GM23338 (cell line): ENCODE measurements at regions not wholly inside any gene's neighbourhood (a gene's known extent, or its start where the extent isn't known, plus 50 kb on each side); places are given as distances from the start of the nearest gene placed in this dataset.

ENCODE experiments used
- ATAC-seq: fragments of 200-7000 bp; cut with Tn5 transposase; 3 replicates; pipeline ENCODE4 v1.9.1; 2020
- DNase-seq: peaks from one replicate; pipeline ENCODE4 v3.0.0-alpha.2; 2015; ENCODE audit warnings: low spot score
- H2AFZ ChIP-seq: fragments of 200-600 bp; sonication (generic); 2 replicates; pipeline ENCODE4 v1.8.0; 2016; ENCODE audit warnings: antibody characterized with exemption, mild to moderate bottlenecking, moderate library complexity
- H3F3A ChIP-seq: fragments of 200-600 bp; sonication (generic); replicated peaks from 2 replicates; pipeline ENCODE4 v1.8.0; 2017; ENCODE audit warnings: antibody characterized with exemption, mixed run types, low read depth
- H3K27ac ChIP-seq: fragments of 200-600 bp; sonication (generic); 2 replicates; pipeline ENCODE4 v1.6.1; 2016; ENCODE audit warnings: low read depth
- H3K27me3 ChIP-seq: fragments of 200-600 bp; sonication (generic); 2 replicates; pipeline ENCODE4 v1.8.0; 2016; ENCODE audit warnings: mild to moderate bottlenecking, mixed run types, moderate library complexity; ENCODE audit not compliant: insufficient read depth
- H3K36me3 ChIP-seq: fragments of 200-600 bp; sonication (generic); 2 replicates; pipeline ENCODE4 v1.8.0; 2016; ENCODE audit warnings: mild to moderate bottlenecking; ENCODE audit not compliant: insufficient read depth
- H3K4me1 ChIP-seq: fragments of 200-600 bp; sonication (generic); 2 replicates; pipeline ENCODE4 v1.8.0; 2016; ENCODE audit warnings: mild to moderate bottlenecking, moderate library complexity; ENCODE audit not compliant: insufficient read depth
- H3K4me2 ChIP-seq: fragments of 200-600 bp; sonication (generic); 2 replicates; pipeline ENCODE4 v1.7.1; 2017; ENCODE audit warnings: mixed run types
- H3K4me3 ChIP-seq: fragments of 200-600 bp; sonication (generic); 2 replicates; pipeline ENCODE4 v1.6.1; 2016; ENCODE audit warnings: mixed run types
- H3K79me2 ChIP-seq: fragments of 200-600 bp; sonication (generic); replicated peaks from 2 replicates; pipeline ENCODE4 v1.8.0; 2017; ENCODE audit warnings: mild to moderate bottlenecking; ENCODE audit not compliant: insufficient read depth
- H3K9me2 ChIP-seq: fragments of 200-600 bp; sonication (generic); 2 replicates; pipeline ENCODE4 v1.8.0; 2017; ENCODE audit not compliant: insufficient read depth
- H4K20me1 ChIP-seq: fragments of 200-600 bp; sonication (generic); replicated peaks from 2 replicates; pipeline ENCODE4 v1.8.0; 2017; ENCODE audit warnings: mild to moderate bottlenecking; ENCODE audit not compliant: insufficient read depth
- H3K27ac Mint-ChIP-seq: 2 replicates; pipeline ENCODE4 v1.8.0; 2020; ENCODE audit warnings: inconsistent platforms, mild to moderate bottlenecking, moderate library complexity, mixed read lengths
- H3K27me3 Mint-ChIP-seq: 3 replicates; pipeline ENCODE4 v1.8.0; 2022; ENCODE audit warnings: low read depth, mild to moderate bottlenecking, moderate library complexity, mixed read lengths, inconsistent platforms; ENCODE audit not compliant: insufficient read depth, poor library complexity
- H3K36me3 Mint-ChIP-seq: 3 replicates; pipeline ENCODE4 v1.8.0; 2021; ENCODE audit warnings: low read depth, mild to moderate bottlenecking, inconsistent platforms, moderate library complexity, mixed read lengths
- H3K4me1 Mint-ChIP-seq: 3 replicates; pipeline ENCODE4 v1.8.0; 2020; ENCODE audit warnings: mild to moderate bottlenecking, inconsistent platforms, mixed read lengths
- H3K4me3 Mint-ChIP-seq: 3 replicates; pipeline ENCODE4 v1.8.0; 2021; ENCODE audit warnings: moderate library complexity, mild to moderate bottlenecking, inconsistent platforms, mixed read lengths
- H3K9me3 Mint-ChIP-seq: 3 replicates; pipeline ENCODE4 v1.8.0; 2020; ENCODE audit warnings: moderate library complexity, mild to moderate bottlenecking, inconsistent platforms, mixed read lengths
- CREB1 ChIP-seq: fragments of 250-450 bp; sonication (Bioruptor Pico); IDR thresholded peaks from 2 replicates; pipeline ENCODE4 v1.5.0; 2020; ENCODE audit warnings: low read depth, mild to moderate bottlenecking, moderate library complexity
- EZH2 ChIP-seq: fragments of 200-600 bp; sonication (generic); IDR thresholded peaks from one replicate; pipeline ENCODE4 v1.8.0; 2017; ENCODE audit warnings: antibody characterized with exemption, mild to moderate bottlenecking, low read depth; ENCODE audit not compliant: unreplicated experiment
- EZH2phosphoT487 ChIP-seq: fragments of 200-600 bp; sonication (generic); IDR thresholded peaks from one replicate; pipeline ENCODE4 v1.8.1; 2018; ENCODE audit warnings: antibody characterized with exemption; ENCODE audit not compliant: unreplicated experiment
- JUNB ChIP-seq: IDR thresholded peaks from one replicate; pipeline ENCODE4 v1.6.1; 2016; ENCODE audit warnings: antibody characterized with exemption; ENCODE audit not compliant: unreplicated experiment
- NANOG ChIP-seq: IDR thresholded peaks from 2 replicates; pipeline ENCODE4 v1.6.1; 2016; ENCODE audit warnings: antibody characterized with exemption, borderline replicate concordance
- POLR2AphosphoS5 ChIP-seq: IDR thresholded peaks from 2 replicates; pipeline ENCODE4 v1.6.1; 2016; ENCODE audit warnings: antibody characterized with exemption, low read depth
- STAT1 ChIP-seq: IDR thresholded peaks from one replicate; pipeline ENCODE4 v1.6.1; 2016; ENCODE audit warnings: antibody characterized with exemption; ENCODE audit not compliant: unreplicated experiment
- ZNF114 ChIP-seq: fragments of 250-450 bp; sonication (Bioruptor Pico); IDR thresholded peaks from 2 replicates; pipeline ENCODE4 v1.5.0; 2020; ENCODE audit warnings: mild to moderate bottlenecking, moderate library complexity
- ZNF331 ChIP-seq: fragments of 250-450 bp; sonication (Bioruptor Pico); IDR thresholded peaks from 2 replicates; pipeline ENCODE4 v1.5.0; 2020; ENCODE audit warnings: low read depth, mild to moderate bottlenecking, moderate library complexity
- TF ChIP-seq, protein P1 (sequence below): IDR thresholded peaks from one replicate; pipeline ENCODE4 v1.6.1; 2018; ENCODE audit warnings: antibody characterized with exemption; ENCODE audit not compliant: unreplicated experiment
- TF ChIP-seq, protein P2 (sequence below), 2 experiments: fragments of 200-600 bp in 1 of 2; sonication (generic) in 1 of 2; conservative IDR thresholded peaks; 2 replicates each; pipeline versions ENCODE4 v1.5.1 to v1.6.1; 2016 to 2017; ENCODE audit warnings: antibody characterized with exemption in 2 of 2, low read depth in 2 of 2, mild to moderate bottlenecking in 2 of 2, moderate library complexity in 1 of 2
- TF ChIP-seq, protein P3 (sequence below): fragments of 250-450 bp; sonication (Bioruptor Pico); IDR thresholded peaks from 2 replicates; pipeline ENCODE4 v1.5.0; 2020; ENCODE audit warnings: mild to moderate bottlenecking, moderate library complexity
- TF ChIP-seq, protein P4 (sequence below): IDR thresholded peaks from 2 replicates; pipeline ENCODE4 v1.6.1; 2016; ENCODE audit warnings: antibody characterized with exemption

DNA sequence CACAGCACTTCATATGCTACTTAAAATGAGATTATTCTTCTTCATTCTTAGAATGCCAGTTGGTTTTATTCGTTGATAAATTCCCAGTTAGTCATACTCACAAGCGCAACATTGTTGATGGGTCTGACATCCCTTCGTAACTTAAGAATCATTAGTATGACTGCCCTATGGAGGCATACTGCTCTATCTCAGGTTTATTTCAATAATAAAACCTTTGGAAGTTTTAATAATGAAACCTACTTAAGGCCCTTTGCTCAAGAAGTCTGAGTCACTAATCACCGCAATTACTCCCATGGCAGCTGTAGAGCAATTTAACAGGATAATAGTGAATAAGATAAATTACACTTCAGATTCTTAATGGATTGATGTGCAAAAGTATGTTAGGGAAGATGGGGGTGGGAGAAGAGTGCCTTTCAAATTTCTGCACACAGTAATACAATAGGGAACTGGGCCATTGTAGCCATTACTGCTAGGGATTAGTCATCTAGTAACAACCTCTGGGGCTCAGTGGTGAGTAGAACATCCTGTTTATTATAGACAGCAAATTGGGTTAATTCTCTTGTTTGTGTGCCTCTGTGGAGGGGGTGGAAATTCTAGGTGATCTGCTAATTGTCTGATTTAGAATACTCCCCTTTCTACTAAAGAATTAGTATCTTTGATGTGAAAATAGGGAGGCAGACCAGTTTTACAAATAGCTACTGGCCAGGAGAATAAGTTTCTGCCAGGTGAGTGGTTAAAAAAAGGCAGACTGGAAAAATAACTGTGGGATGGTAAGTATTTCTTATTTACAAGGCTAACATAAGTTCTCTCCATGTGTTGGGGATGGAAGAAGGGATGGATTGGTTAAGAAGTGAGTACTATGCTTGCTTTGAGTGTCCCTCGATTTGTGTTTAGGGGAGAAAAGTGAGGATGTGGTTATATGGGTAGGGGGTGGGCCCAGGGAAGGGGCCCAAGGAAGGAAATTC, 74.5 kb upstream of the VKORC1L1 start:
- Histone ChIP-seq H3F3A (no peaks in the 10 kb centered on the region), H3K9me2 (no peaks in the 10 kb centered on the region), H3K79me2 (no peaks in the 10 kb centered on the region), H3K27ac (no peak overlapping the region), H3K36me3 (no peaks in the 10 kb centered on the region), H3K27me3 (no peaks in the 10 kb centered on the region), H3K4me1 (peaks cover 6% of the 10 kb centered on the region), H3K4me3 (no peak overlapping the region), H3K4me2 (no peak overlapping the region), H2AFZ (no peak overlapping the region), H4K20me1 (no peaks in the 10 kb centered on the region)
- no peaks in the 10 kb centered on the region for H3K9me3 Mint-ChIP-seq
- H3K27me3 Mint-ChIP-seq = no peaks in the 10 kb centered on the region
- no peaks in the 10 kb centered on the region for H3K36me3 Mint-ChIP-seq
- H3K4me3 Mint-ChIP-seq = no peak overlapping the region
- TF ChIP-seq ZNF114 (CRISPR knock-in tag) = no peak
- TF ChIP-seq JUNB = no peak
- TF ChIP-seq NANOG = no peak
- no peak for TF ChIP-seq CREB1 (CRISPR knock-in tag)
- no peak for TF ChIP-seq EZH2phosphoT487
- TF ChIP-seq, protein P1, sequence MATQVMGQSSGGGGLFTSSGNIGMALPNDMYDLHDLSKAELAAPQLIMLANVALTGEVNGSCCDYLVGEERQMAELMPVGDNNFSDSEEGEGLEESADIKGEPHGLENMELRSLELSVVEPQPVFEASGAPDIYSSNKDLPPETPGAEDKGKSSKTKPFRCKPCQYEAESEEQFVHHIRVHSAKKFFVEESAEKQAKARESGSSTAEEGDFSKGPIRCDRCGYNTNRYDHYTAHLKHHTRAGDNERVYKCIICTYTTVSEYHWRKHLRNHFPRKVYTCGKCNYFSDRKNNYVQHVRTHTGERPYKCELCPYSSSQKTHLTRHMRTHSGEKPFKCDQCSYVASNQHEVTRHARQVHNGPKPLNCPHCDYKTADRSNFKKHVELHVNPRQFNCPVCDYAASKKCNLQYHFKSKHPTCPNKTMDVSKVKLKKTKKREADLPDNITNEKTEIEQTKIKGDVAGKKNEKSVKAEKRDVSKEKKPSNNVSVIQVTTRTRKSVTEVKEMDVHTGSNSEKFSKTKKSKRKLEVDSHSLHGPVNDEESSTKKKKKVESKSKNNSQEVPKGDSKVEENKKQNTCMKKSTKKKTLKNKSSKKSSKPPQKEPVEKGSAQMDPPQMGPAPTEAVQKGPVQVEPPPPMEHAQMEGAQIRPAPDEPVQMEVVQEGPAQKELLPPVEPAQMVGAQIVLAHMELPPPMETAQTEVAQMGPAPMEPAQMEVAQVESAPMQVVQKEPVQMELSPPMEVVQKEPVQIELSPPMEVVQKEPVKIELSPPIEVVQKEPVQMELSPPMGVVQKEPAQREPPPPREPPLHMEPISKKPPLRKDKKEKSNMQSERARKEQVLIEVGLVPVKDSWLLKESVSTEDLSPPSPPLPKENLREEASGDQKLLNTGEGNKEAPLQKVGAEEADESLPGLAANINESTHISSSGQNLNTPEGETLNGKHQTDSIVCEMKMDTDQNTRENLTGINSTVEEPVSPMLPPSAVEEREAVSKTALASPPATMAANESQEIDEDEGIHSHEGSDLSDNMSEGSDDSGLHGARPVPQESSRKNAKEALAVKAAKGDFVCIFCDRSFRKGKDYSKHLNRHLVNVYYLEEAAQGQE = no peak
- TF ChIP-seq, protein P2, sequence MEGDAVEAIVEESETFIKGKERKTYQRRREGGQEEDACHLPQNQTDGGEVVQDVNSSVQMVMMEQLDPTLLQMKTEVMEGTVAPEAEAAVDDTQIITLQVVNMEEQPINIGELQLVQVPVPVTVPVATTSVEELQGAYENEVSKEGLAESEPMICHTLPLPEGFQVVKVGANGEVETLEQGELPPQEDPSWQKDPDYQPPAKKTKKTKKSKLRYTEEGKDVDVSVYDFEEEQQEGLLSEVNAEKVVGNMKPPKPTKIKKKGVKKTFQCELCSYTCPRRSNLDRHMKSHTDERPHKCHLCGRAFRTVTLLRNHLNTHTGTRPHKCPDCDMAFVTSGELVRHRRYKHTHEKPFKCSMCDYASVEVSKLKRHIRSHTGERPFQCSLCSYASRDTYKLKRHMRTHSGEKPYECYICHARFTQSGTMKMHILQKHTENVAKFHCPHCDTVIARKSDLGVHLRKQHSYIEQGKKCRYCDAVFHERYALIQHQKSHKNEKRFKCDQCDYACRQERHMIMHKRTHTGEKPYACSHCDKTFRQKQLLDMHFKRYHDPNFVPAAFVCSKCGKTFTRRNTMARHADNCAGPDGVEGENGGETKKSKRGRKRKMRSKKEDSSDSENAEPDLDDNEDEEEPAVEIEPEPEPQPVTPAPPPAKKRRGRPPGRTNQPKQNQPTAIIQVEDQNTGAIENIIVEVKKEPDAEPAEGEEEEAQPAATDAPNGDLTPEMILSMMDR (conservative IDR thresholded peaks at IDR 0.05; ENCODE audit: low read depth in 2 of 2) = no peak
- TF ChIP-seq, protein P3, sequence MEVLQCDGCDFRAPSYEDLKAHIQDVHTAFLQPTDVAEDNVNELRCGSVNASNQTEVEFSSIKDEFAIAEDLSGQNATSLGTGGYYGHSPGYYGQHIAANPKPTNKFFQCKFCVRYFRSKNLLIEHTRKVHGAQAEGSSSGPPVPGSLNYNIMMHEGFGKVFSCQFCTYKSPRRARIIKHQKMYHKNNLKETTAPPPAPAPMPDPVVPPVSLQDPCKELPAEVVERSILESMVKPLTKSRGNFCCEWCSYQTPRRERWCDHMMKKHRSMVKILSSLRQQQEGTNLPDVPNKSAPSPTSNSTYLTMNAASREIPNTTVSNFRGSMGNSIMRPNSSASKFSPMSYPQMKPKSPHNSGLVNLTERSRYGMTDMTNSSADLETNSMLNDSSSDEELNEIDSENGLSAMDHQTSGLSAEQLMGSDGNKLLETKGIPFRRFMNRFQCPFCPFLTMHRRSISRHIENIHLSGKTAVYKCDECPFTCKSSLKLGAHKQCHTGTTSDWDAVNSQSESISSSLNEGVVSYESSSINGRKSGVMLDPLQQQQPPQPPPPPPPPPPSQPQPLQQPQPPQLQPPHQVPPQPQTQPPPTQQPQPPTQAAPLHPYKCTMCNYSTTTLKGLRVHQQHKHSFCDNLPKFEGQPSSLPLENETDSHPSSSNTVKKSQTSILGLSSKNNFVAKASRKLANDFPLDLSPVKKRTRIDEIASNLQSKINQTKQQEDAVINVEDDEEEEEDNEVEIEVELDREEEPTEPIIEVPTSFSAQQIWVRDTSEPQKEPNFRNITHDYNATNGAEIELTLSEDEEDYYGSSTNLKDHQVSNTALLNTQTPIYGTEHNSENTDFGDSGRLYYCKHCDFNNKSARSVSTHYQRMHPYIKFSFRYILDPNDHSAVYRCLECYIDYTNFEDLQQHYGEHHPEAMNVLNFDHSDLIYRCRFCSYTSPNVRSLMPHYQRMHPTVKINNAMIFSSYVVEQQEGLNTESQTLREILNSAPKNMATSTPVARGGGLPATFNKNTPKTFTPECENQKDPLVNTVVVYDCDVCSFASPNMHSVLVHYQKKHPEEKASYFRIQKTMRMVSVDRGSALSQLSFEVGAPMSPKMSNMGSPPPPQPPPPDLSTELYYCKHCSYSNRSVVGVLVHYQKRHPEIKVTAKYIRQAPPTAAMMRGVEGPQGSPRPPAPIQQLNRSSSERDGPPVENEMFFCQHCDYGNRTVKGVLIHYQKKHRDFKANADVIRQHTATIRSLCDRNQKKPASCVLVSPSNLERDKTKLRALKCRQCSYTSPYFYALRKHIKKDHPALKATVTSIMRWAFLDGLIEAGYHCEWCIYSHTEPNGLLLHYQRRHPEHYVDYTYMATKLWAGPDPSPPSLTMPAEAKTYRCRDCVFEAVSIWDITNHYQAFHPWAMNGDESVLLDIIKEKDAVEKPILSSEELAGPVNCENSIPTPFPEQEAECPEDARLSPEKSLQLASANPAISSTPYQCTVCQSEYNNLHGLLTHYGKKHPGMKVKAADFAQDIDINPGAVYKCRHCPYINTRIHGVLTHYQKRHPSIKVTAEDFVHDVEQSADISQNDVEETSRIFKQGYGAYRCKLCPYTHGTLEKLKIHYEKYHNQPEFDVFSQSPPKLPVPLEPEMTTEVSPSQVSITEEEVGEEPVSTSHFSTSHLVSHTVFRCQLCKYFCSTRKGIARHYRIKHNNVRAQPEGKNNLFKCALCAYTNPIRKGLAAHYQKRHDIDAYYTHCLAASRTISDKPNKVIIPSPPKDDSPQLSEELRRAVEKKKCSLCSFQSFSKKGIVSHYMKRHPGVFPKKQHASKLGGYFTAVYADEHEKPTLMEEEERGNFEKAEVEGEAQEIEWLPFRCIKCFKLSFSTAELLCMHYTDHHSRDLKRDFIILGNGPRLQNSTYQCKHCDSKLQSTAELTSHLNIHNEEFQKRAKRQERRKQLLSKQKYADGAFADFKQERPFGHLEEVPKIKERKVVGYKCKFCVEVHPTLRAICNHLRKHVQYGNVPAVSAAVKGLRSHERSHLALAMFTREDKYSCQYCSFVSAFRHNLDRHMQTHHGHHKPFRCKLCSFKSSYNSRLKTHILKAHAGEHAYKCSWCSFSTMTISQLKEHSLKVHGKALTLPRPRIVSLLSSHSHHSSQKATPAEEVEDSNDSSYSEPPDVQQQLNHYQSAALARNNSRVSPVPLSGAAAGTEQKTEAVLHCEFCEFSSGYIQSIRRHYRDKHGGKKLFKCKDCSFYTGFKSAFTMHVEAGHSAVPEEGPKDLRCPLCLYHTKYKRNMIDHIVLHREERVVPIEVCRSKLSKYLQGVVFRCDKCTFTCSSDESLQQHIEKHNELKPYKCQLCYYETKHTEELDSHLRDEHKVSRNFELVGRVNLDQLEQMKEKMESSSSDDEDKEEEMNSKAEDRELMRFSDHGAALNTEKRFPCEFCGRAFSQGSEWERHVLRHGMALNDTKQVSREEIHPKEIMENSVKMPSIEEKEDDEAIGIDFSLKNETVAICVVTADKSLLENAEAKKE (CRISPR knock-in tag) = no peak
- no peak for TF ChIP-seq ZNF331 (CRISPR knock-in tag)
- no peak for TF ChIP-seq POLR2AphosphoS5
- TF ChIP-seq, protein P4, sequence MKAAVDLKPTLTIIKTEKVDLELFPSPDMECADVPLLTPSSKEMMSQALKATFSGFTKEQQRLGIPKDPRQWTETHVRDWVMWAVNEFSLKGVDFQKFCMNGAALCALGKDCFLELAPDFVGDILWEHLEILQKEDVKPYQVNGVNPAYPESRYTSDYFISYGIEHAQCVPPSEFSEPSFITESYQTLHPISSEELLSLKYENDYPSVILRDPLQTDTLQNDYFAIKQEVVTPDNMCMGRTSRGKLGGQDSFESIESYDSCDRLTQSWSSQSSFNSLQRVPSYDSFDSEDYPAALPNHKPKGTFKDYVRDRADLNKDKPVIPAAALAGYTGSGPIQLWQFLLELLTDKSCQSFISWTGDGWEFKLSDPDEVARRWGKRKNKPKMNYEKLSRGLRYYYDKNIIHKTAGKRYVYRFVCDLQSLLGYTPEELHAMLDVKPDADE = no peak
- no peak for TF ChIP-seq EZH2
- no peak for TF ChIP-seq STAT1
- DNase-seq (no peak), ATAC-seq (no peak)
- H3K4me1 Mint-ChIP-seq = peaks cover 6% of the 10 kb centered on the region; the same call in 2 of the 3 replicates
- no peak overlapping the region for H3K27ac Mint-ChIP-seq
